ENCODE measurements at regions not wholly inside any gene's neighbourhood (a gene's known extent, or its start where the extent isn't known, plus 50 kb on each side); places are given as distances from the start of the nearest gene placed in this dataset.

DNA sequence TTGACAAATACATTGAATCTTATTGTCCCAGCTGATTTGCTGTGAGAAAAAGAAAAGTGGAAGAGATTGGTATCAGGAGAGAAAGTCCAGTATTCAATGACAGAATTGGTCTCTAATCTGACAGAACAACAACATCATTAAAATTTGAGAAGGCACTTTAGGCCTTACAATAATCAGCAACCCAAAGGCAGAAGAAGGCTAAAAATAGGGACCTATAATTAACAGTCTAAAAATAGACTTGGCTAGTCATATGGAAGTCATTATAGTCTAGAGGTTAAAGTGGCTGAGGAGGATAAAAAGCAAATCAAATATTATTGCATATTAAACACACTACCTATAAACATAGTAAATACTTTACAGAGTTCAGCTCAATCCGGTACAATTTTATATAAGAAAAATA lies 393.6 kb upstream of the JAG1 start:
- Histone ChIP-seq H3K36me3 (replicated peaks; ENCODE audit: insufficient read depth, low read length) (no peaks in the 10 kb centered on the region), H3F3A (ENCODE audit: insufficient read depth, low read length) (no peaks in the 10 kb centered on the region), H3K9ac (ENCODE audit: low read length) (no peak overlapping the region), H3K27ac (ENCODE audit: low read length) (no peak overlapping the region), H3K9me3 (replicated peaks; ENCODE audit: insufficient read depth, low read length) (no peaks in the 10 kb centered on the region), H3K79me2 (ENCODE audit: low read length) (no peaks in the 10 kb centered on the region), H3K4me3 (ENCODE audit: low read length) (no peak overlapping the region), H3K27me3 (replicated peaks; ENCODE audit: insufficient read depth, low read length) (no peaks in the 10 kb centered on the region), H3K4me1 (ENCODE audit: low read length) (no peaks in the 10 kb centered on the region; the same call in 1 of the 2 replicates), H2AFZ (ENCODE audit: low read length) (no peak overlapping the region), H3K4me2 (ENCODE audit: low read depth, low read length) (no peak overlapping the region), H4K20me1 (ENCODE audit: insufficient read depth, low read length) (no peaks in the 10 kb centered on the region), H3K9me2 (replicated peaks; ENCODE audit: insufficient read depth, low read length) (no peaks in the 10 kb centered on the region)
- TF ChIP-seq, protein P1, sequence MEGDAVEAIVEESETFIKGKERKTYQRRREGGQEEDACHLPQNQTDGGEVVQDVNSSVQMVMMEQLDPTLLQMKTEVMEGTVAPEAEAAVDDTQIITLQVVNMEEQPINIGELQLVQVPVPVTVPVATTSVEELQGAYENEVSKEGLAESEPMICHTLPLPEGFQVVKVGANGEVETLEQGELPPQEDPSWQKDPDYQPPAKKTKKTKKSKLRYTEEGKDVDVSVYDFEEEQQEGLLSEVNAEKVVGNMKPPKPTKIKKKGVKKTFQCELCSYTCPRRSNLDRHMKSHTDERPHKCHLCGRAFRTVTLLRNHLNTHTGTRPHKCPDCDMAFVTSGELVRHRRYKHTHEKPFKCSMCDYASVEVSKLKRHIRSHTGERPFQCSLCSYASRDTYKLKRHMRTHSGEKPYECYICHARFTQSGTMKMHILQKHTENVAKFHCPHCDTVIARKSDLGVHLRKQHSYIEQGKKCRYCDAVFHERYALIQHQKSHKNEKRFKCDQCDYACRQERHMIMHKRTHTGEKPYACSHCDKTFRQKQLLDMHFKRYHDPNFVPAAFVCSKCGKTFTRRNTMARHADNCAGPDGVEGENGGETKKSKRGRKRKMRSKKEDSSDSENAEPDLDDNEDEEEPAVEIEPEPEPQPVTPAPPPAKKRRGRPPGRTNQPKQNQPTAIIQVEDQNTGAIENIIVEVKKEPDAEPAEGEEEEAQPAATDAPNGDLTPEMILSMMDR (IDR thresholded peaks at IDR 0.05; ENCODE audit: low read length): no peak
- no peak for TF ChIP-seq EZH2 (optimal IDR thresholded peaks at IDR 0.05; ENCODE audit: low read depth, low read length)
- no peak for TF ChIP-seq EZH2phosphoT487 (IDR thresholded peaks at IDR 0.05; ENCODE audit: low read length)
- no peak for DNase-seq

DNA sequence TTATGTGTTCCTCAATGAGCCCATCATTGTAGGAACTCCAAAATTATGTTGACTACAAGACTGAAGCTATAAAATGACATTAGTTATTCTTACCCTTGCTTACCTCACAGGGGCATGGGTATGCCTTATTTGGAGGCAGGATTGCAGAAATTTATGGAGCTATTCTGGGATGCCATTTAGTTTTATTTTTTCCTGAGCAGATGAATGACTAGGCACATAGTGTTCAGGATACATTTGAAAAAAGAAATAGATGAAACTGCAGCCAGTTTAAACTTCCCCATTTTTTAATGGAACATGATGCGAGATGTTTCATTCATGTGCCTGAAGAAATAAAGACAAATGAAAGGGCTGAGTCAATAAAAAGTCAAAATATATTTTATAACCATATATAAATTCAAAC lies 399.2 kb upstream of the JAG1 start:
- Histone ChIP-seq H3K27ac (ENCODE audit: low read length) (no peak overlapping the region), H3K9me3 (replicated peaks; ENCODE audit: insufficient read depth, low read length) (no peaks in the 10 kb centered on the region), H3K79me2 (ENCODE audit: low read length) (no peaks in the 10 kb centered on the region), H3K36me3 (replicated peaks; ENCODE audit: insufficient read depth, low read length) (no peaks in the 10 kb centered on the region), H3K9ac (ENCODE audit: low read length) (no peak overlapping the region), H3F3A (ENCODE audit: insufficient read depth, low read length) (no peaks in the 10 kb centered on the region), H3K4me3 (ENCODE audit: low read length) (no peak overlapping the region), H3K4me1 (ENCODE audit: low read length) (no peaks in the 10 kb centered on the region), H3K9me2 (replicated peaks; ENCODE audit: insufficient read depth, low read length) (no peaks in the 10 kb centered on the region), H4K20me1 (ENCODE audit: insufficient read depth, low read length) (no peaks in the 10 kb centered on the region), H2AFZ (ENCODE audit: low read length) (no peak overlapping the region), H3K27me3 (replicated peaks; ENCODE audit: insufficient read depth, low read length) (no peaks in the 10 kb centered on the region), H3K4me2 (ENCODE audit: low read depth, low read length) (no peak overlapping the region)
- no peak for DNase-seq
- TF ChIP-seq EZH2phosphoT487 (IDR thresholded peaks at IDR 0.05; ENCODE audit: low read length): no peak
- TF ChIP-seq, protein P1 (IDR thresholded peaks at IDR 0.05; ENCODE audit: low read length): no peak
- no peak for TF ChIP-seq EZH2 (optimal IDR thresholded peaks at IDR 0.05; ENCODE audit: low read depth, low read length)

DNA sequence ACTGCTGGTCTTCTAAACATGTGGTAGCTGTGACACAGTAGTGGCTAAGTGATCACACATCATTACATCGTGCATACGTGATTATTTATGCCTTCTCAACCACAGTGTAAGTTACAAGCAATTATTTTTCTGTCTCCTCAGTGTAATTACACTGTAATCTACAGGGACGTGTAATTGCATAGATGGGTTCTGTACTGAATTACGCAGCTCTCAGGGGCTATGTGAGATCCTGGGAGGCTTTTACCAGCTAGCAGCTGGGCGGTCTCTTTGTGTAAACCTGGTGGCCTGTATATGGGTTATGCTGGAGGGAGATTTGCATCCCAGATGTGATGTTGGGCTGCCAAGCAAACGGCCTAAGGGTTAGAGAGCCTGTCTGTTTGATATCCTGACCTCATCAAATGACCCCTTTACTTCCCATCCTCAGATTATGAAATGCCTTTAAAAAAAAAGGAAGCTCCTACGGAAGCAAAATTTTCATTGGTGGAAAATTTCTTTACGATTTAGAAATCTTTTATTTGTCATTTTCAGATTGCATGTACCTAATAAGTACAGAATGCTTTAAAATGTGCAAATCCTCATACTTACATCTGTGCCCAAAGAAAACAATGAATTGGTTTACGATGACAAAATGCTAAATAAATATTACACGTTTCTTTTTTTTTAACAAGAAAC lies 402.8 kb upstream of the JAG1 start:
- Histone ChIP-seq H3K4me3 (ENCODE audit: low read length) (no peak overlapping the region), H3K4me2 (ENCODE audit: low read depth, low read length) (no peak overlapping the region), H3K9me3 (replicated peaks; ENCODE audit: insufficient read depth, low read length) (no peaks in the 10 kb centered on the region), H3K27ac (ENCODE audit: low read length) (no peak overlapping the region), H4K20me1 (ENCODE audit: insufficient read depth, low read length) (no peaks in the 10 kb centered on the region), H2AFZ (ENCODE audit: low read length) (no peak overlapping the region), H3K9me2 (replicated peaks; ENCODE audit: insufficient read depth, low read length) (no peaks in the 10 kb centered on the region), H3K27me3 (replicated peaks; ENCODE audit: insufficient read depth, low read length) (no peaks in the 10 kb centered on the region), H3F3A (ENCODE audit: insufficient read depth, low read length) (no peaks in the 10 kb centered on the region), H3K36me3 (replicated peaks; ENCODE audit: insufficient read depth, low read length) (no peaks in the 10 kb centered on the region), H3K9ac (ENCODE audit: low read length) (no peak overlapping the region), H3K79me2 (ENCODE audit: low read length) (no peaks in the 10 kb centered on the region), H3K4me1 (ENCODE audit: low read length) (no peaks in the 10 kb centered on the region)
- no peak for DNase-seq
- TF ChIP-seq, protein P1 (IDR thresholded peaks at IDR 0.05; ENCODE audit: low read length): no peak
- TF ChIP-seq EZH2phosphoT487 (IDR thresholded peaks at IDR 0.05; ENCODE audit: low read length) (no peak), EZH2 (optimal IDR thresholded peaks at IDR 0.05; ENCODE audit: low read depth, low read length) (no peak)
